ENCODE measurements at regions not wholly inside any gene's neighbourhood (a gene's known extent, or its start where the extent isn't known, plus 50 kb on each side); places are given as distances from the start of the nearest gene placed in this dataset.

- no peak for DNase-seq
Measured at GRCh38 chr14:96638041-96638855, 136.1 kb downstream of the PAPOLA start.

GRCh38 chr14:96639550-96639949, 137.4 kb downstream of the PAPOLA start:
- no peak for DNase-seq

- DNase-seq: no peak
Measured at GRCh38 chr14:96648506-96649326, 146.5 kb downstream of the PAPOLA start.

DNA sequence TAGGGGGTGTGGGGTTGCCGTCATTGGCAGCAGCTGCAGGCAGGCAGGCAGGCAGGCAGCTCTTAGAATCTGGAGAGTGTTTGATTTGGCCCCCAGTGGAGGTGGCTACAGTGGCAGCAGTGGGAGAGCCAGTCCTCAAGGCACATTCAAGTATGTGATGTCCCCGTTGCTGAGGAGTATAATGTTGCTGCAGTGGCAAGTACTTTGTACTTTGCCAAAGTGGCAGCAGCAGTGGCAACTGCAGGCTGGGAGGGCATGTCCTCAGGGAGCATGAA, 147.1 kb downstream of the PAPOLA start:
- DNase-seq: no peak

GRCh38 chr14:96653597-96653996, 143.6 kb upstream of the VRK1 start:
- DNase-seq: no peak

- no peak for DNase-seq
Measured at GRCh38 chr14:96658611-96659010, 138.6 kb upstream of the VRK1 start.

- no peak for DNase-seq
Measured at GRCh38 chr14:96660123-96660522, 137.1 kb upstream of the VRK1 start.

- DNase-seq: no peak
Measured at GRCh38 chr14:96660667-96661066, 136.5 kb upstream of the VRK1 start.

- DNase-seq: no peak
Measured at GRCh38 chr14:96661244-96661969, 135.8 kb upstream of the VRK1 start.

GRCh38 chr14:96662116-96662970, 134.8 kb upstream of the VRK1 start:
- DNase-seq: no peak

- no peak for DNase-seq
Measured at GRCh38 chr14:96663076-96663475, 134.1 kb upstream of the VRK1 start.

GRCh38 chr14:96663491-96664067, 133.6 kb upstream of the VRK1 start:
- no peak for DNase-seq

GRCh38 chr14:96666088-96666487, 131.1 kb upstream of the VRK1 start:
- DNase-seq: no peak

DNA sequence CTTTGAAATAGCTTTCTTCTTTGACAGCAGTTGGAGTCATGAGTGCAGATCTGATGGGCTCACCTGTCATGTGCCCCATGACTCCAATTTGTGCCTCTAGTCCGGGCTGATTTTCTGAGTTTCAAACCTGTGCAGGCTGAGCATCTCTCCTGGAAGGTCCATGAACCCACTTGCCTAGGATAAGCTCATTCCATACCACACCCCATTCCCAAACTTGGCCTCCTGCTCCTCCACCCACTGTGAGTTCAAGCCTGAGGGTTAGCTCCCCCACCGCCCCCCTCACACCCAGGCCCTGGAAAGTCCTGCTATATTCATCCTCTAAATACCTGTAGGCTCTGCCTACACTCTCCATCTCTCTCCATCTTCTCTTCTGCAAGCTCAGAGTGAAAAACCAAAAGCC, 126.8 kb upstream of the VRK1 start:
- DNase-seq: no peak

GRCh38 chr14:96671218-96671617, 126.0 kb upstream of the VRK1 start:
- DNase-seq: no peak

- no peak for DNase-seq
Measured at GRCh38 chr14:96673706-96674105, 123.5 kb upstream of the VRK1 start.

- no peak for DNase-seq
Measured at GRCh38 chr14:96674121-96674520, 123.1 kb upstream of the VRK1 start.

DNA sequence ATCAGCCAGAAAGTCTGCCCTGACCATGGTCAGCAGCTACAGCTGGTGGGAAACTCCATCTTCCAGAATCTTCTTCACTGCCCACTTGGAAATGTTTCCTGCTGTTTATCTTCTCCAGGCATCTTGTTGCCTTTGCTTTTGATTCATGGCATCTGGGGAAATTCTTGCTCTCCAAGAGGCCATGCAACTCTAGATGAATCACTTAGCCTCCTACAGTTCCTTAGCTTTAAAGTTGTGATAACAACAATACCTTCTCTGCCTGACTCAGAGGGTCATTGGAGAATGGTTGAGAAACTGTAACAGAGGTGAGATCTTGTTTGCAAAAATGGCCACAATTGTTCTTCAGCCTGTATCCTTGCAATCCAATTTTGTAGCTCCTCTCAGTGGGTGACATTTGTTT, 121.0 kb upstream of the VRK1 start:
- no peak for DNase-seq

DNA sequence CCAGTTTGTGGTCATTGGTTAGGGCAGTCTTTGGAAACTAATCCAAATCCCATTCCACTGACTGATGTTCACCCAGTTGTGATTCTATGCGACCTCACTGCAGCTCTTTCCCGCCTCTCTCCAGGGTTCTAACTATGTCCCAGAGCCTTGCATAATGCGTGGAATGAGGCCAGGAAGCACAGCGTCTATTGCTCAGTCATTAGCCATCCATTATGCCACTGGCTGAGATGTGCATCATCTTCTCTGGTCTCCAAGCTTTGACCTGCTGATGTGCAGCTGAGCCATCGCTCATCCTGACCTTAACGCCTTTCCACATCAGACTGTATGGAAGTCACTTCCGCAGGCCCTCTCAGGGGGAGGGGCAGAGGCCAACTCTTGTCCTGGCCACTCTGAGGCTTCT, 115.4 kb upstream of the VRK1 start:
- no peak for DNase-seq

- DNase-seq: no peak
Measured at GRCh38 chr14:96682401-96682800, 114.8 kb upstream of the VRK1 start.

GRCh38 chr14:96683562-96684289, 113.5 kb upstream of the VRK1 start:
- DNase-seq: no peak

DNA sequence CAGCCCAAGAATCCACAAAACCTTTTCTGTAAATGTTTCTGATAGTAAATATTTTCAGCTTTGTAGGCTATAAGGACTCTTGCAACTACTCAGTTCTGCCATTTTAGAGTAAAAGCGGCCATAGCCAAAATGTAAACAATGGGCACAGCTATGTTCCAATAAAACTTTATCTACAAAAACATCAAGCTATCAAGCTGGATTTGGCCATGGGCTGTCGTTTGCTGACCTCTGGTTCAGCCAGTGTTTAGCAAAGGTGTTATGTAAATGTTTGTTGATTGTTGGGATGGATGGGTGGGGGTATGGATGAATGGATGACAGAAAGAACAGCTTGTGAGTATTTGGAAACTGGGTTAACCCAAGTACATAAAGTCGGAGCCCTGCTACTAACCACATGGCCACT, 111.1 kb upstream of the VRK1 start:
- DNase-seq: no peak

Measured in NCI-H1694 (cell line).